ENCODE measurements at regions not wholly inside any gene's neighbourhood (a gene's known extent, or its start where the extent isn't known, plus 50 kb on each side); places are given as distances from the start of the nearest gene placed in this dataset.

- DNase-seq (ENCODE audit: low spot score), result no peak
- TF ChIP-seq MAX (IDR thresholded peaks at IDR 0.05) (no peak), ATF3 (IDR thresholded peaks at IDR 0.05) (no peak), RXRA (IDR thresholded peaks at IDR 0.05) (no peak), HNF4A (conservative IDR thresholded peaks at IDR 0.05) (no peak), FOXA2 (IDR thresholded peaks at IDR 0.05) (no peak), GABPA (IDR thresholded peaks at IDR 0.05 in 1 of 2, conservative IDR thresholded peaks at IDR 0.05 in 1 of 2) (no peak)
- TF ChIP-seq, protein P1, sequence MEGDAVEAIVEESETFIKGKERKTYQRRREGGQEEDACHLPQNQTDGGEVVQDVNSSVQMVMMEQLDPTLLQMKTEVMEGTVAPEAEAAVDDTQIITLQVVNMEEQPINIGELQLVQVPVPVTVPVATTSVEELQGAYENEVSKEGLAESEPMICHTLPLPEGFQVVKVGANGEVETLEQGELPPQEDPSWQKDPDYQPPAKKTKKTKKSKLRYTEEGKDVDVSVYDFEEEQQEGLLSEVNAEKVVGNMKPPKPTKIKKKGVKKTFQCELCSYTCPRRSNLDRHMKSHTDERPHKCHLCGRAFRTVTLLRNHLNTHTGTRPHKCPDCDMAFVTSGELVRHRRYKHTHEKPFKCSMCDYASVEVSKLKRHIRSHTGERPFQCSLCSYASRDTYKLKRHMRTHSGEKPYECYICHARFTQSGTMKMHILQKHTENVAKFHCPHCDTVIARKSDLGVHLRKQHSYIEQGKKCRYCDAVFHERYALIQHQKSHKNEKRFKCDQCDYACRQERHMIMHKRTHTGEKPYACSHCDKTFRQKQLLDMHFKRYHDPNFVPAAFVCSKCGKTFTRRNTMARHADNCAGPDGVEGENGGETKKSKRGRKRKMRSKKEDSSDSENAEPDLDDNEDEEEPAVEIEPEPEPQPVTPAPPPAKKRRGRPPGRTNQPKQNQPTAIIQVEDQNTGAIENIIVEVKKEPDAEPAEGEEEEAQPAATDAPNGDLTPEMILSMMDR (IDR thresholded peaks at IDR 0.05; ENCODE audit: low read depth, low read length, missing input control), result no peak
- TF ChIP-seq, protein P2, sequence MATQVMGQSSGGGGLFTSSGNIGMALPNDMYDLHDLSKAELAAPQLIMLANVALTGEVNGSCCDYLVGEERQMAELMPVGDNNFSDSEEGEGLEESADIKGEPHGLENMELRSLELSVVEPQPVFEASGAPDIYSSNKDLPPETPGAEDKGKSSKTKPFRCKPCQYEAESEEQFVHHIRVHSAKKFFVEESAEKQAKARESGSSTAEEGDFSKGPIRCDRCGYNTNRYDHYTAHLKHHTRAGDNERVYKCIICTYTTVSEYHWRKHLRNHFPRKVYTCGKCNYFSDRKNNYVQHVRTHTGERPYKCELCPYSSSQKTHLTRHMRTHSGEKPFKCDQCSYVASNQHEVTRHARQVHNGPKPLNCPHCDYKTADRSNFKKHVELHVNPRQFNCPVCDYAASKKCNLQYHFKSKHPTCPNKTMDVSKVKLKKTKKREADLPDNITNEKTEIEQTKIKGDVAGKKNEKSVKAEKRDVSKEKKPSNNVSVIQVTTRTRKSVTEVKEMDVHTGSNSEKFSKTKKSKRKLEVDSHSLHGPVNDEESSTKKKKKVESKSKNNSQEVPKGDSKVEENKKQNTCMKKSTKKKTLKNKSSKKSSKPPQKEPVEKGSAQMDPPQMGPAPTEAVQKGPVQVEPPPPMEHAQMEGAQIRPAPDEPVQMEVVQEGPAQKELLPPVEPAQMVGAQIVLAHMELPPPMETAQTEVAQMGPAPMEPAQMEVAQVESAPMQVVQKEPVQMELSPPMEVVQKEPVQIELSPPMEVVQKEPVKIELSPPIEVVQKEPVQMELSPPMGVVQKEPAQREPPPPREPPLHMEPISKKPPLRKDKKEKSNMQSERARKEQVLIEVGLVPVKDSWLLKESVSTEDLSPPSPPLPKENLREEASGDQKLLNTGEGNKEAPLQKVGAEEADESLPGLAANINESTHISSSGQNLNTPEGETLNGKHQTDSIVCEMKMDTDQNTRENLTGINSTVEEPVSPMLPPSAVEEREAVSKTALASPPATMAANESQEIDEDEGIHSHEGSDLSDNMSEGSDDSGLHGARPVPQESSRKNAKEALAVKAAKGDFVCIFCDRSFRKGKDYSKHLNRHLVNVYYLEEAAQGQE (IDR thresholded peaks at IDR 0.05), result no peak
- Histone ChIP-seq H3K9me3 (ENCODE audit: control insufficient read depth in 4 of 4, low read length in 3 of 4) (no peaks in the 10 kb centered on the region), H3K4me1 (ENCODE audit: control insufficient read depth in 4 of 4, insufficient read depth in 4 of 4, low read length in 3 of 4) (no peaks in the 10 kb centered on the region), H3K27ac (ENCODE audit: low read depth in 1 of 2, low read length in 2 of 2) (no peak overlapping the region), H3K27me3 (ENCODE audit: control insufficient read depth in 4 of 4, insufficient read depth in 4 of 4, low read length in 3 of 4) (no peaks in the 10 kb centered on the region), H3K9ac (ENCODE audit: low read depth in 1 of 2, low read length in 2 of 2) (no peak overlapping the region), H3K4me3 (ENCODE audit: low read depth in 1 of 3, low read length in 3 of 3) (no peak overlapping the region), H3K36me3 (ENCODE audit: control insufficient read depth in 4 of 4, insufficient read depth in 3 of 4, low read depth in 1 of 4, low read length in 3 of 4) (no peaks in the 10 kb centered on the region)
- WGBS, result 83% methylated on average over 7 of the region's 7 CpGs
These were observed 383.2 kb downstream of the PLK2 start for GRCh38 chr5:58076483-58077257.

GRCh38 chr5:58075907-58076306, 384.0 kb downstream of the PLK2 start:
- Histone ChIP-seq H3K4me1 (ENCODE audit: control insufficient read depth in 4 of 4, insufficient read depth in 4 of 4, low read length in 3 of 4) (no peaks in the 10 kb centered on the region), H3K36me3 (ENCODE audit: control insufficient read depth in 4 of 4, insufficient read depth in 3 of 4, low read depth in 1 of 4, low read length in 3 of 4) (no peaks in the 10 kb centered on the region), H3K27me3 (ENCODE audit: control insufficient read depth in 4 of 4, insufficient read depth in 4 of 4, low read length in 3 of 4) (no peaks in the 10 kb centered on the region), H3K9ac (ENCODE audit: low read depth in 1 of 2, low read length in 2 of 2) (no peak overlapping the region), H3K27ac (ENCODE audit: low read depth in 1 of 2, low read length in 2 of 2) (no peak overlapping the region), H3K4me3 (ENCODE audit: low read depth in 1 of 3, low read length in 3 of 3) (no peak overlapping the region), H3K9me3 (ENCODE audit: control insufficient read depth in 4 of 4, low read length in 3 of 4) (no peaks in the 10 kb centered on the region)
- no peak for TF ChIP-seq ATF3 (IDR thresholded peaks at IDR 0.05)
- TF ChIP-seq TAF1 (conservative IDR thresholded peaks at IDR 0.05), result no peak
- TF ChIP-seq HNF4G (IDR thresholded peaks at IDR 0.05), result no peak
- TF ChIP-seq HNF4A (conservative IDR thresholded peaks at IDR 0.05), result no peak
- TF ChIP-seq EGR1 (IDR thresholded peaks at IDR 0.05; ENCODE audit: low read depth in 2 of 2), result no peak
- TF ChIP-seq, protein P3, sequence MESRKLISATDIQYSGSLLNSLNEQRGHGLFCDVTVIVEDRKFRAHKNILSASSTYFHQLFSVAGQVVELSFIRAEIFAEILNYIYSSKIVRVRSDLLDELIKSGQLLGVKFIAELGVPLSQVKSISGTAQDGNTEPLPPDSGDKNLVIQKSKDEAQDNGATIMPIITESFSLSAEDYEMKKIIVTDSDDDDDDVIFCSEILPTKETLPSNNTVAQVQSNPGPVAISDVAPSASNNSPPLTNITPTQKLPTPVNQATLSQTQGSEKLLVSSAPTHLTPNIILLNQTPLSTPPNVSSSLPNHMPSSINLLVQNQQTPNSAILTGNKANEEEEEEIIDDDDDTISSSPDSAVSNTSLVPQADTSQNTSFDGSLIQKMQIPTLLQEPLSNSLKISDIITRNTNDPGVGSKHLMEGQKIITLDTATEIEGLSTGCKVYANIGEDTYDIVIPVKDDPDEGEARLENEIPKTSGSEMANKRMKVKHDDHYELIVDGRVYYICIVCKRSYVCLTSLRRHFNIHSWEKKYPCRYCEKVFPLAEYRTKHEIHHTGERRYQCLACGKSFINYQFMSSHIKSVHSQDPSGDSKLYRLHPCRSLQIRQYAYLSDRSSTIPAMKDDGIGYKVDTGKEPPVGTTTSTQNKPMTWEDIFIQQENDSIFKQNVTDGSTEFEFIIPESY (IDR thresholded peaks at IDR 0.05), result no peak
- TF ChIP-seq GABPA (IDR thresholded peaks at IDR 0.05 in 1 of 2, conservative IDR thresholded peaks at IDR 0.05 in 1 of 2), result no peak
- TF ChIP-seq, protein P2 (IDR thresholded peaks at IDR 0.05), result no peak
- TF ChIP-seq, protein P1 (IDR thresholded peaks at IDR 0.05; ENCODE audit: low read depth, low read length, missing input control), result no peak
- no peak for TF ChIP-seq MAX (IDR thresholded peaks at IDR 0.05)
- no peak for TF ChIP-seq NR2F2 (IDR thresholded peaks at IDR 0.05)
- DNase-seq (ENCODE audit: low spot score), result no peak
- 87% methylated on average over 3 of the region's 3 CpGs for WGBS

All from liver (tissue), 8 donors.